Activated CD4-positive, alpha-beta T cell treated with anti-CD3 and anti-CD28 coated beads, Interleukin-2, amount 50 U/mL, for 24 hours (primary cell): ENCODE measurements at regions not wholly inside any gene's neighbourhood (a gene's known extent, or its start where the extent isn't known, plus 50 kb on each side); places are given as distances from the start of the nearest gene placed in this dataset.

Experiments
- DNase-seq, 2 donors: peaks; one replicate each; pipeline ENCODE4 v3.0.0-alpha.2; 2020; ENCODE audit warnings: low read depth in 1 of 2, low spot score in 1 of 2

DNA sequence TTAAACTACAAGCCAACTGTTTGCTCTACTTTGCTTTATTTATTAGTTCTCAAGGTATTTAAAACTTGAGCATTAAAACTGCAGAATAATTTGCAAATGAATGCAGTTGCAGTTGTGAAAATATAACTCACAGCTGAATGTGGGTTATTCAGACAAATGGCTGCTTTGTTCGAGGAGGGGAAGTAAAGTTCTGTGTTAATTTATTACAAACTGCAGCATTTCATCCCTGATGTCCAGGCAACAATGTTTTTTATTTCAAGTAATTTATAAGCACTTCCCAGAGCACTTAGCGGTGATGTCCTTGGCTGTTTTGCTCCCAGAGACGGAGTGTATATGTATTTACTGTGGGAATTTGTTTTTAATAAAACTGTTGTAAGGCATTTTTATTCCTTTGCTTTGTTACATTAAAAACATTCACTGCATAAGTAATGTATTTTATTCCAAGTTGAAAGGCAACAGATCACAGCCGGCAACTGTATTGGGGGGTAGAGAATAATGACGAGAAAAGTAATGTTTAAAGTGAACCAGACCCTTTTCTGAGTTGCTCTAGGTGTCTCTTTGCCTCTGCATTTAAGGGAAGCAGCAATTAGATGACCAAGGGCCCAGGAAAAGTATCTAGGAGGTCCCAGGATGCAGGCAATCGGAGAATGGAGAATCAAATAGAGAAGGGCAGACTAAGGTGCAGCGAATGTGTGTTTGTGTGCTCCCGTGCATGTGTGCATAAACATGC lies 291.2 kb upstream of the SALL1 start:
- no peak for DNase-seq

DNA sequence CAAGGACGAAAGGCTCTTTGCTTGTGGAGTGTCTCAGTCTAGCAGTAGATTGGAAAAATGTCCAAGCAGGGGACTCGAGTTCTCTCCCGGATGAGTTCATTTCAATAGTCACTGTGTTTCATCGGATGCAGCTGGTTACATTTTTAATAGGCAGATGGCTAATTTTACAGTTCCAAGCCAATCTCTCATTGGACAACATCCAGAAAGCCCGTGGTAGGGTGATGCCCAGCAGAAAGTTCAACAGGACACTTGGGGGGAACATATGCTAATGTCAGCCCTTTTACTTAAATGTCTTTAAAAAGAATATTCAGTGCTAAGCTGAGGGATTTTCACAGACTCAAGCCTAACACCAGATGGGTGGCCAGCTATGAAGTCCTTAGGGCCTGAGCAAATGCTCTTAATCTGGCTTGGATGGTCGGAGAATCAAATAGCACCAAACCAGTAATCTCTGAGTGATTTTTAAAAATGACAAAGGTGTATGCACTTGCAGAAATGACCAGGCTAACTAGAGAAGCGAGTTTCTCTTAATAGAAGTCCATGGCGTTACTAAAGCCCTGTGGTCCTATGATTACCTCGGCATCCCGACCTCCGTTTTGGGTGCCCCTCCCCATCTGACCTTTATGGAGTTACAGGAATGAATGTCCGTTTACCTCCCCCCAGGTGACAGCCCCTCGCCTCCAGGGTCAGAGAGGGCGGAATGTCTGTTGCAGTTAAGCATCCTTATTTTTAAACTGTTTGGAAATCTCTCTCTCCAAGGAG lies 289.2 kb upstream of the SALL1 start:
- DNase-seq, result no peak

GRCh38 chr16:51439271-51439670 lies 288.2 kb upstream of the SALL1 start:
- DNase-seq, result no peak

DNA sequence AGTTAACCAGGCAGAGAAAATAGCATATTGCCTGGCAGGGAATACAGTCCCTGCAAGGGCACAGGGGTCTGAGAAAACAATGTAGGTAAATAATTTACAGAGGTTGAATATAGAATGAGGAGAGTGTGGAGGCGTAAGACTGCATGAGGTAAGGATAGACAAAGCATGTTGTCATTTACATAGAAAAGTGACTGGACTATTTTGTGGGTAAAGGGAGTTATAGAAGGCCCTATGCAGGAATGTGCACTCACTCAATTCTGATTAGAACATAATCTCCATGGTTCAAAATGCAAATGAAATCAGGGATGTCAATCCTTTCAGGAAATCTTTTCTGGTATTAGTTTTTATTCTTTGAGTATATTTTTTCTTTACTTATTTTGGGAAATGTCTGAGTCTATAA lies 285.7 kb upstream of the SALL1 start:
- no peak for DNase-seq

- no peak for DNase-seq
Observed at GRCh38 chr16:51434567-51435198, 283.6 kb upstream of the SALL1 start.

DNA sequence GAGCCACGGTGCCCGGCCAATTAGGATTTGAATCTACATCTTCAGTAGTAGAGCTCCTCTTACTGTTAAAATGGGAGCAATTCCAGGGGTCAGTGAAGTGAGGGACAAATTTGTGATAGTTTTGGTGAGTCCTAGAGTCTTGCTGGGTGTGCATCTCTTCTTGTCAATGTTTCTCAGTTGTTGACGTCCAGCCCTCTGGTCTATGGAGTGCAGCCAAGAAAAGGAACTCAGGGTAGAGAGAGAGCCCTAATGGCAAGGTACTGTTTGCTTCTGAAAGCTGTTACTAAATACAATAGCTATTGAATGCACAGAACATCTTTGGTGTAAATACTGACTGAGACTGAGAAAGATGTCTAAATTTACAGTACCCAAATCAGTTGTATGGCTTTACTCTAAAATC lies 282.5 kb upstream of the SALL1 start:
- DNase-seq, result no peak

DNA sequence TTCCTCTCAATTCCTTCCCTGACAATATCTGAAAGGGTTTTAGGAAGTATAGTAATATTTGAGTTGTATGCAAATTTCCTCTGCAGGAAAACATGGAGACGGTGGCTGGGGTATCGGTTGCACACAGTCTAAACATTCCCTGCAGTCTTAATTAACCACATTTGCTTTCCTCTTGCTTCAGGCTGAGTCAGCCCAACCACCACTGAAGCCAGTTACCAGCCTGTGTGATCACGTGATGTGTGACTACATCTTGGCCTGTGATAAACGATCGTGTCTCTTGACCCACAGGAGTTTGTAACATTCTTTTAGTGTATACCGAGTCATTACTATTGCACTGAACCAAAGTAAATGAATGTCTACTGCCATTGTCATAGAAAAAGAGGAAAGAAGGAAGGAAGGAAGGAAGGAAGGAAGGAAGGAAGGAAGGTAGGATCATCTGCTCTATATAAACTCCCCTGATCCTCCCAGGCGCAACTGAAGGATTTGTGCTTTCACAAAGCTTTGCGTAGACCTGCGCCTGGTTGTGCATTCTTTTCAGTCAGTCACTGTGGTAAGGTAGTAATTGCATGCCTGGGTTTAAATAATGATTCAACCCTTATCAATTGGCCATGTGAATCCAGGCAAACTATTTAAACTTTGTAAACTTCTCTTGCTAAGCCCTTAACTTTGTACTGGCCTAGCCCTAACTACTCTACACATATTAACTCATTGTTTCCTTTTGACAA lies 280.6 kb upstream of the SALL1 start:
- DNase-seq, result no peak

- DNase-seq, result no peak
Observed at GRCh38 chr16:51430716-51431369, 279.8 kb upstream of the SALL1 start.

GRCh38 chr16:51429041-51429440 lies 278.0 kb upstream of the SALL1 start:
- no peak for DNase-seq

DNA sequence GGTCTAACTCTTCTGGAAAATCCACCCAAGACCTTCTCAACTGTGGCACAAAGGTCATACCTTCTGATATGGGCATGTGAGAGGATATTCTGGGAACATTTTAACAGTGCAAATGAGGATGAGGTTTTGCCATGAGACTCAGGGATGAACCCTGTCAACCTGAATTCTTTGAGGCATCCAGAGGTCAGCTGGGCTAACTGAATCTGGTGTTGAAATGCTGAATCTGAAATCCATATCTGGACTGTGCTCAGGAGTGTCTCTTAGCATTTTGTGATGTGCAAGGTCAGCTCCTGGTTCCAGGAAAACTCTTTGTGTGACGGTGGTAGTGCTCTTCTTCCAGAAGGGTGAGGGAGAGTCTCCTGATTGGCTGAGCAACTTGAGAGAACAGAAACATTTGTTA lies 276.0 kb upstream of the SALL1 start:
- no peak for DNase-seq

DNA sequence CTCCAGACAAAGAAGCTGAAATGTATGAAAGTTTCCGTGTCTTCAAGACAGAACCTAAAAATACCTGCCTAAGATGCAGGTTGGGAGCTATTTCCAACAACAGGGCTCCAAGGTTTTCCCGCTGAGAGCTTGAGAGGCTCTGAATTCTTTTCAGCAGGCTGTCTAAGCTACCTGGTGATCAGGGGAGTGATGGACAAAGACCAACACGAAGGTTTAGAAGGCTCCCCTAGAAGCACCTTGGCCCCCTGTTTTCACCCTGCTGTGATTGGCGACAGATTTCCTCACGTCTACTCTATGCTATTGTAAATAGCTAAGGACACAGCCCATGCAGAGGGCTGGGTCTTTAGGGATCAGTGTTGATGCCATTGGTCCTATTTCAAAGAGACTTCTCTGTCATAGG lies 275.2 kb upstream of the SALL1 start:
- no peak for DNase-seq

DNA sequence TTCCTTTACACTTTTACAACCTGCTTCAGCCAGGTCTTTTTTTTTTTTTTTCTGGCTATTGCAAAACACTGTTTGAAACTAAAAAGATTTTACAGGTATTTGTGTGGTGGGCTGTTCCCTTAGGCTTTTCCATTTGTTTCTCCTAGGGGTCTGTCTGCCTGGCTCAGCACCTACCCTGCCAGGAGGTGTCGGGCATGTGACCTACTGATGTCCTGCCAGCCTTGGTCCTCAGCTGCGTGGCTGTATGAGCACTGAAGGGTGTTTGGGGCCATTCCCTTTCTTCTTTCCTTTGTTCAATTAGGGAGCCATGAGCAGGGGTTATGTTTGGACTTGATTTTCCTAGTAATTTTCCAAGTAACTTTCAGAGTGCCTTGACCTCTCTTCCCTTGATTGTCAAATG lies 269.2 kb upstream of the SALL1 start:
- no peak for DNase-seq

DNA sequence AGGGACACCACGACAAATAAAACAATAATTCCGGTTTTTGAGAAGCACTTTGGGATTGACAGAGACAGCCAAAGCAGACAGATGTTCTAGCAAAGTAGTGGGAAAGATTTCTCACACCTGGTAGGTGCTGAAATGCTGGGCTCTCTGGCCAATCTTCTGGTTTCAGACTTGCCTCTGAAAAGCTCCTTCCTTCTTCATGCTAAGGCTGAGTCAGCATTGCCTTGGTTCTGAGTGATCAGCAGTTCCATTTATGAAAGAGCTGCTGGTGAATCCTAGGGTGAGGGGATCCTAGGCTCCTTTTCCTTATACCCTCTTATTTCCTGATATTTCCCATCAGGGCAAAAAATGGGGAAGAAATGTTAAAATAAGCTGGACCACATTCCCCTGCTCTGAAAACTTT lies 268.7 kb upstream of the SALL1 start:
- DNase-seq, result no peak

DNA sequence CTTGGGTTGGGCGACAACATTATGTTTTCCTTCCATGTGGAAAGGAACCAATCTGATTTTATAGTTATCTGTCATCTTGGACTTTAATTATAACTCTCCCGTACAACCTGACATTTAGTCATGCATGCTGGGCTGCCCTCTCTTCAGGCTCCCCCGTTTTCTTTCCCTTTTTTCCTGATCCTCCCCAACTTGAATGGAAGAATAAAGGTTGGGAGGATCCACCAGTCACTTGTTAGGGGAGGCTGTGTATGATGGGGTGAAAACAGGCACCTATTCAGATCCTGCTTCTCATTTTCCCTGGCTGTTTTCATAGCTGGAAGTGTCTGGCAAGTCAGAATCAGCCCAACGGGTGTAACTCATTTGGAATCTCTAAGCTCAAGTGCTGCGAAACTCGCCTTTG lies 267.2 kb upstream of the SALL1 start:
- no peak for DNase-seq

- no peak for DNase-seq
Observed at GRCh38 chr16:51416926-51417325, 265.9 kb upstream of the SALL1 start.

- DNase-seq, result no peak
Observed at GRCh38 chr16:51410125-51410524, 259.1 kb upstream of the SALL1 start.

DNA sequence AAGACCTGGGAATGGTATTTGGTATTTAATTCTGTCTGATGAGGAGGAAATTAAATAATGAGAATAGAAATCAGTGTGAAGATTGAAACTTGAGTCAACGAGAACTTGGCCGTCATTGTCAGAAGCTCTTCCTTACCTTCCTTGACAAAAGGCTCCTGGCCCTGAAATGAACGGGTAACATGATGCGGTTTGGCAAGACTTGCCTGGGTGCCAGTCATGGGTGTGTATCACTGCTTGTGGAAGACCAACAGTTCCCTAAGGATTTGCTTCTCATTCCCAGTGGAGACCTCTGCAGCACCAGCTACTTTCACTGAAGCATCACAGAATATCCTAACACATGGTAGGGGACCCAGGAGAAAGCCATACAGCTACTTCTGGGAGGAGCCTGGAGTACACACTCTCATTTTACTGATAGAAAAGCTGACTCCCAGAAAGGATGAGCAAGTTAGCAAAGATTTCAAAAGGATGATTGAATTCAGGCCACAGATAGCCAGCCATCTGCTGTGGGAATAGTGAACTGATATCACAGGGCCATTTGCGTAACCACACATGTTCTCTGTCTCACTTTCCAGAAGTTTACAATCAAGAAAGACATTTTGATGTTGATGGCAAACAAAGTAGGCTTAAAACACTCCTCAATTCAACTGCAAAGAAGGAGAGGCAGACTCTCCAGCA lies 258.1 kb upstream of the SALL1 start:
- DNase-seq, result no peak

- no peak for DNase-seq
Observed at GRCh38 chr16:51408357-51408756, 257.3 kb upstream of the SALL1 start.

DNA sequence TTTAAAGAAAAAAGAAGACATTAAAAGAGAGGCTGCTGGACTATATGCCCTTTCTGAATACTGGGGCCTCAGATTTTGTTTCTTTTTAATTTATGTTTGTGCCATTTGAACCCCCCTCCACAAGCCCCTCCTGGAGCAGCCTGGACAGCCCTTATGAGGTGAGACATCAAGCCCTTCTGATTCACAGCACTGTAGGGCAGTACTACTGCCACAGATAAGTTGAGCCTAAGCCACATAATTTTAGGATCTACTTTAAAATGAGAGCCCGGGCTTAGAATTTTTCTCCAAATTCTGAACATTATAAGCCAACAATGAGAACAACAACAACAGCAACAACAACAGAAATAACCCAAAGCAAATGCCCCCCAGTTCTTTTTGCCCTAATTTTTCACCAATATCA lies 256.9 kb upstream of the SALL1 start:
- no peak for DNase-seq

GRCh38 chr16:51407199-51407598 lies 256.1 kb upstream of the SALL1 start:
- DNase-seq, result no peak

GRCh38 chr16:51405361-51405760 lies 254.3 kb upstream of the SALL1 start:
- no peak for DNase-seq
